ENCODE measurements at regions not wholly inside any gene's neighbourhood (a gene's known extent, or its start where the extent isn't known, plus 50 kb on each side); places are given as distances from the start of the nearest gene placed in this dataset.

GRCh38 chr10:78575400-78575799, 493.4 kb upstream of the ZMIZ1 start:
- Mint-ChIP-seq H3K36me3 (ENCODE audit: insufficient read depth, unreplicated experiment) (no peaks in the 10 kb centered on the region), H3K4me1 (ENCODE audit: low read depth, unreplicated experiment) (no peaks in the 10 kb centered on the region), H3K27me3 (ENCODE audit: unreplicated experiment) (peaks cover 77% of the 10 kb centered on the region), H3K4me3 (ENCODE audit: low read depth, unreplicated experiment) (no peak overlapping the region), H3K9me3 (ENCODE audit: low read depth, unreplicated experiment) (no peaks in the 10 kb centered on the region), H3K27ac (ENCODE audit: unreplicated experiment) (no peak overlapping the region)
- TF ChIP-seq CTCF (IDR thresholded peaks at IDR 0.05; ENCODE audit: unreplicated experiment) = no peak
- no peak for DNase-seq
- BruUV-seq (replicated peaks) = no TSS peak
- intact Hi-C loops (cut with micrococcal nuclease; ENCODE audit: unreplicated experiment) = no loop called here
- CTCF ChIA-PET = no interaction called here

GRCh38 chr10:78576276-78576675, 492.5 kb upstream of the ZMIZ1 start:
- no peak for DNase-seq
- CTCF ChIA-PET = no interaction called here
- no peak overlapping the region for H3K4me3 Mint-ChIP-seq (ENCODE audit: low read depth, unreplicated experiment)
- H3K36me3 Mint-ChIP-seq (ENCODE audit: insufficient read depth, unreplicated experiment) = no peaks in the 10 kb centered on the region
- no peaks in the 10 kb centered on the region for H3K9me3 Mint-ChIP-seq (ENCODE audit: low read depth, unreplicated experiment)
- no peak overlapping the region for H3K27ac Mint-ChIP-seq (ENCODE audit: unreplicated experiment)
- intact Hi-C loops (cut with micrococcal nuclease; ENCODE audit: unreplicated experiment) = no loop called here
- H3K27me3 Mint-ChIP-seq (ENCODE audit: unreplicated experiment) = peaks cover 77% of the 10 kb centered on the region
- BruUV-seq (replicated peaks) = no TSS peak
- no peaks in the 10 kb centered on the region for H3K4me1 Mint-ChIP-seq (ENCODE audit: low read depth, unreplicated experiment)
- TF ChIP-seq CTCF (IDR thresholded peaks at IDR 0.05; ENCODE audit: unreplicated experiment) = no peak

- CTCF ChIA-PET = interaction anchor here (0.6 kb wide), 1 partner anchor 113 kb away, joined by 3 read pairs; no protein-coding TSS in a partner anchor
- intact Hi-C loops (cut with micrococcal nuclease; ENCODE audit: unreplicated experiment) = no loop called here
- no peak overlapping the region for H3K27ac Mint-ChIP-seq (ENCODE audit: unreplicated experiment)
- H3K4me3 Mint-ChIP-seq (ENCODE audit: low read depth, unreplicated experiment) = no peak overlapping the region
- DNase-seq = no peak
- H3K9me3 Mint-ChIP-seq (ENCODE audit: low read depth, unreplicated experiment) = no peaks in the 10 kb centered on the region
- BruUV-seq (replicated peaks) = no TSS peak
- TF ChIP-seq CTCF (IDR thresholded peaks at IDR 0.05; ENCODE audit: unreplicated experiment) = no peak
- H3K27me3 Mint-ChIP-seq (ENCODE audit: unreplicated experiment) = peaks cover 81% of the 10 kb centered on the region
- no peaks in the 10 kb centered on the region for H3K36me3 Mint-ChIP-seq (ENCODE audit: insufficient read depth, unreplicated experiment)
- H3K4me1 Mint-ChIP-seq (ENCODE audit: low read depth, unreplicated experiment) = no peaks in the 10 kb centered on the region
These were observed 491.1 kb upstream of the ZMIZ1 start for GRCh38 chr10:78577712-78578111.

- TF ChIP-seq CTCF (IDR thresholded peaks at IDR 0.05; ENCODE audit: unreplicated experiment) = no peak
- Mint-ChIP-seq H3K9me3 (ENCODE audit: low read depth, unreplicated experiment) (no peaks in the 10 kb centered on the region), H3K4me1 (ENCODE audit: low read depth, unreplicated experiment) (no peaks in the 10 kb centered on the region), H3K36me3 (ENCODE audit: insufficient read depth, unreplicated experiment) (no peaks in the 10 kb centered on the region), H3K4me3 (ENCODE audit: low read depth, unreplicated experiment) (no peak overlapping the region), H3K27ac (ENCODE audit: unreplicated experiment) (no peak overlapping the region), H3K27me3 (ENCODE audit: unreplicated experiment) (peaks cover 81% of the 10 kb centered on the region)
- intact Hi-C loops (cut with micrococcal nuclease; ENCODE audit: unreplicated experiment) = no loop called here
- BruUV-seq (replicated peaks) = no TSS peak
- DNase-seq = no peak
- CTCF ChIA-PET = no interaction called here
These were observed 489.8 kb upstream of the ZMIZ1 start for GRCh38 chr10:78578929-78579328.

- Mint-ChIP-seq H3K27ac (ENCODE audit: unreplicated experiment) (no peak overlapping the region), H3K27me3 (ENCODE audit: unreplicated experiment) (peaks cover 81% of the 10 kb centered on the region), H3K36me3 (ENCODE audit: insufficient read depth, unreplicated experiment) (no peaks in the 10 kb centered on the region), H3K4me1 (ENCODE audit: low read depth, unreplicated experiment) (no peaks in the 10 kb centered on the region), H3K4me3 (ENCODE audit: low read depth, unreplicated experiment) (no peak overlapping the region), H3K9me3 (ENCODE audit: low read depth, unreplicated experiment) (no peaks in the 10 kb centered on the region)
- TF ChIP-seq CTCF (IDR thresholded peaks at IDR 0.05; ENCODE audit: unreplicated experiment) = no peak
- DNase-seq = no peak
- no TSS peak for BruUV-seq (replicated peaks)
- CTCF ChIA-PET = no interaction called here
- intact Hi-C loops (cut with micrococcal nuclease; ENCODE audit: unreplicated experiment) = no loop called here
These were observed 489.2 kb upstream of the ZMIZ1 start for GRCh38 chr10:78579576-78579975.
